ENCODE measurements at regions not wholly inside any gene's neighbourhood (a gene's known extent, or its start where the extent isn't known, plus 50 kb on each side); places are given as distances from the start of the nearest gene placed in this dataset.

DNA sequence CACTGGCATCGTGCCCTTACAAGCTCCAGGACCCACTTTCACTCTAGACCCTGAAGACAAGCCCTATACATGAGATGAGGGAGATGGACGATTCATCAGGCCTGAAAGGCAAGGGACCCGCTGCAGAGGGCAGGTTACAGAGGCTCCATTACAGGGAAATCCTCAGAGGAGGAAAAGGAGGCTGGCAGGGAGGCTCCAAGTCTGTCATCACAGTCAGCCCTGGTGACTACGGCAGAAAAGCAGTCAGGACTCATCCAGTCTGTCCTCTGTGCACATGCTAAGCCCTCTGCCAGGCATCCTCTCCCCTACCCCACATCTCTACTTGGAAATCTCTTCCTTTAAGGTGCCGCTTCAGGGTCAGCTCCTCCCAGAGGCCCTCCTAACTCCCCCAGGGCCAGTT is 197.7 kb upstream of the CDH5 start:
- no peak overlapping the region for H3K4me3 ChIP-seq (replicated peaks in 1 of 3; ENCODE audit: insufficient read depth in 1 of 3, low read depth in 2 of 3, low read length in 3 of 3)
- H4K20me1 ChIP-seq (ENCODE audit: insufficient read depth, low read length) = no peaks in the 10 kb centered on the region
- no peaks in the 10 kb centered on the region for H3K4me1 ChIP-seq (ENCODE audit: insufficient read depth, low read length)
- H3K9ac ChIP-seq (ENCODE audit: insufficient read depth, low read depth, low read length) = no peak overlapping the region
- no peaks in the 10 kb centered on the region for H3K9me3 ChIP-seq (ENCODE audit: low read length)
- peaks cover 3 to 33% of the 10 kb centered on the region in 2 experiments; a peak in 4 of 5 replicates for H3K27me3 ChIP-seq (ENCODE audit: control insufficient read depth in 1 of 2, insufficient read depth in 2 of 2, low read length in 2 of 2)
- no peaks in the 10 kb centered on the region for H3K79me2 ChIP-seq (ENCODE audit: insufficient read depth, low read length)
- no peak for DNase-seq (ENCODE audit: low spot score)
- TF ChIP-seq ZNF709 (CRISPR knock-in tag; IDR thresholded peaks at IDR 0.05) = no peak
- TF ChIP-seq RORA (CRISPR knock-in tag; IDR thresholded peaks at IDR 0.05) = no peak
- TF ChIP-seq NFYC (CRISPR knock-in tag; IDR thresholded peaks at IDR 0.05) = no peak
- no peak for TF ChIP-seq ZNF431 (CRISPR knock-in tag; IDR thresholded peaks at IDR 0.05; ENCODE audit: borderline replicate concordance, low read depth)
- TF ChIP-seq ZNF550 (CRISPR knock-in tag; IDR thresholded peaks at IDR 0.05; ENCODE audit: borderline replicate concordance) = no peak
- TF ChIP-seq MBNL3 (CRISPR knock-in tag; conservative IDR thresholded peaks at IDR 0.05) = no peak
- TF ChIP-seq POGZ (CRISPR knock-in tag; IDR thresholded peaks at IDR 0.05) = no peak
- no peak for TF ChIP-seq ZNF562 (CRISPR knock-in tag; IDR thresholded peaks at IDR 0.05; ENCODE audit: borderline replicate concordance)
- no peak for TF ChIP-seq U2AF1 (optimal IDR thresholded peaks at IDR 0.05; ENCODE audit: low read depth, low read length)
- ChIA-PET CTCF (ENCODE audit: low intra/inter-chr PET ratio, low total read pairs) (no interaction called here), POLR2A (no interaction called here)
- BruUV-seq (replicated peaks) = no TSS peak
- no peak overlapping the region for H3K27ac ChIP-seq (ENCODE audit: extremely low read length, insufficient read depth, low read length)
- WGBS (ENCODE audit: low lambda C conversion rate) = 0% methylated on average over 5 of the region's 5 CpGs
- H2AFZ ChIP-seq (ENCODE audit: low read length) = no peak overlapping the region
- in situ Hi-C loops (cut with HindIII; ENCODE audit: extremely low pct_ligation_motif_present, low pct_unique_long_range_greater_than_20kb) = no loop called here
- intact Hi-C loops (cut with micrococcal nuclease; ENCODE audit: unreplicated experiment) = no loop called here
- H3K4me2 ChIP-seq (ENCODE audit: low read depth, low read length) = no peak overlapping the region
- ATAC-seq = no peak
- no peaks in the 10 kb centered on the region for H3K36me3 ChIP-seq (replicated peaks in 1 of 2; ENCODE audit: control insufficient read depth in 1 of 2, insufficient read depth in 2 of 2, low read length in 2 of 2)
- no peak for FAIRE-seq

DNA sequence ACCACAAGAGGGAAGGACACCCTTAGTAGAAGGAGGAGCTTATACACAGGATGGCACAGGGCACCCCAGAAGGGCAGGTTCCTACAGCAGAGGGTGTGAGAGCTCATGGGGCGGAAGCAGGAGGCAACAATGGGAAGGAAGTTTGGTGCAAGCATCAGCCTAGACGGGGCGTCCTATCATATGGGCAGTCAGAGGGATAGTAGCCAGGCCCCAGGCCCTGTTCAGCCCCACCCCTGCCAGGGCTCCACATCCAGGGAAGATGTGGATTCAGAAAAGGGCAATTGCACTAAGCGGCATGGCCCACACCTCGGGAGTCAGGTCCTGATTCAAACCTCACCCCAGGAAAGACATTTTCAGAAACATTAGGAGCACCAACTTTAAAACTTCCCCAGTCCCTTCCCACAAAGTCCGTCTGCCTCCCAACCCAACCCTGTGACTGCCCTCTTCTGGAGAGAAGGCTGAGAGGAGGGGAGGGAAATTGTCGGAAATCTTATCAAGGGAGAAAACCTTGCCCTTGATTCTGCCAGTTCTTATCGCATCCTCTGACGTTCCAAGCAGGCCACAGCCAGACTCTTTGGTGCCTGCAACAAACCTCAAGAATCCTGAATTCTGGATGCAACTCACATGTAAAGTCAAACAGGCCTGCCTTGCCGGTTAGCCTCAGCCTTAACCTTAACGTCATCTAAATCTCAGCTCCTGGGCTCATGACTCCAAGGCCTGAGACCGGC is 198.8 kb upstream of the CDH5 start:
- H3K4me2 ChIP-seq (ENCODE audit: low read depth, low read length) = no peak overlapping the region
- no peak overlapping the region for H2AFZ ChIP-seq (ENCODE audit: low read length)
- H3K27me3 ChIP-seq (ENCODE audit: control insufficient read depth in 1 of 2, insufficient read depth in 2 of 2, low read length in 2 of 2) = peaks cover 3 to 28% of the 10 kb centered on the region in 2 experiments; a peak in 4 of 5 replicates
- H4K20me1 ChIP-seq (ENCODE audit: insufficient read depth, low read length) = no peaks in the 10 kb centered on the region
- intact Hi-C loops (cut with micrococcal nuclease; ENCODE audit: unreplicated experiment) (no loop called here), in situ Hi-C loops (cut with HindIII; ENCODE audit: extremely low pct_ligation_motif_present, low pct_unique_long_range_greater_than_20kb) (no loop called here)
- BruUV-seq (replicated peaks) = no TSS peak
- no peak overlapping the region for H3K9ac ChIP-seq (ENCODE audit: insufficient read depth, low read depth, low read length)
- no peaks in the 10 kb centered on the region for H3K79me2 ChIP-seq (ENCODE audit: insufficient read depth, low read length)
- no peaks in the 10 kb centered on the region for H3K36me3 ChIP-seq (replicated peaks in 1 of 2; ENCODE audit: control insufficient read depth in 1 of 2, insufficient read depth in 2 of 2, low read length in 2 of 2)
- FAIRE-seq (no peak), DNase-seq (ENCODE audit: low spot score) (no peak), ATAC-seq (no peak; the same call in 2 of the 3 replicates)
- POLR2A ChIA-PET = no interaction called here
- H3K9me3 ChIP-seq (ENCODE audit: low read length) = no peaks in the 10 kb centered on the region
- WGBS (ENCODE audit: low lambda C conversion rate) = 39% methylated on average over 10 of the region's 12 CpGs
- no peak overlapping the region for H3K27ac ChIP-seq (ENCODE audit: extremely low read length, insufficient read depth, low read length)
- no peak overlapping the region for H3K4me3 ChIP-seq (replicated peaks in 1 of 3; ENCODE audit: insufficient read depth in 1 of 3, low read depth in 2 of 3, low read length in 3 of 3)
- CTCF ChIA-PET (ENCODE audit: low intra/inter-chr PET ratio, low total read pairs) = no interaction called here
- no peaks in the 10 kb centered on the region for H3K4me1 ChIP-seq (ENCODE audit: insufficient read depth, low read length)
- TF ChIP-seq U2AF2 (IDR thresholded peaks at IDR 0.05; ENCODE audit: low read depth, low read length) = no peak
- no peak for TF ChIP-seq HMG20B (CRISPR knock-in tag; conservative IDR thresholded peaks at IDR 0.05)
- TF ChIP-seq STAG1 (CRISPR knock-in tag; IDR thresholded peaks at IDR 0.05) = peak; percentile 17; the same call in 1 of the 2 replicates
- TF ChIP-seq, protein P1, sequence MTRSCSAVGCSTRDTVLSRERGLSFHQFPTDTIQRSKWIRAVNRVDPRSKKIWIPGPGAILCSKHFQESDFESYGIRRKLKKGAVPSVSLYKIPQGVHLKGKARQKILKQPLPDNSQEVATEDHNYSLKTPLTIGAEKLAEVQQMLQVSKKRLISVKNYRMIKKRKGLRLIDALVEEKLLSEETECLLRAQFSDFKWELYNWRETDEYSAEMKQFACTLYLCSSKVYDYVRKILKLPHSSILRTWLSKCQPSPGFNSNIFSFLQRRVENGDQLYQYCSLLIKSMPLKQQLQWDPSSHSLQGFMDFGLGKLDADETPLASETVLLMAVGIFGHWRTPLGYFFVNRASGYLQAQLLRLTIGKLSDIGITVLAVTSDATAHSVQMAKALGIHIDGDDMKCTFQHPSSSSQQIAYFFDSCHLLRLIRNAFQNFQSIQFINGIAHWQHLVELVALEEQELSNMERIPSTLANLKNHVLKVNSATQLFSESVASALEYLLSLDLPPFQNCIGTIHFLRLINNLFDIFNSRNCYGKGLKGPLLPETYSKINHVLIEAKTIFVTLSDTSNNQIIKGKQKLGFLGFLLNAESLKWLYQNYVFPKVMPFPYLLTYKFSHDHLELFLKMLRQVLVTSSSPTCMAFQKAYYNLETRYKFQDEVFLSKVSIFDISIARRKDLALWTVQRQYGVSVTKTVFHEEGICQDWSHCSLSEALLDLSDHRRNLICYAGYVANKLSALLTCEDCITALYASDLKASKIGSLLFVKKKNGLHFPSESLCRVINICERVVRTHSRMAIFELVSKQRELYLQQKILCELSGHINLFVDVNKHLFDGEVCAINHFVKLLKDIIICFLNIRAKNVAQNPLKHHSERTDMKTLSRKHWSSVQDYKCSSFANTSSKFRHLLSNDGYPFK (CRISPR knock-in tag; IDR thresholded peaks at IDR 0.05; ENCODE audit: borderline replicate concordance) = no peak
- TF ChIP-seq, protein P2, sequence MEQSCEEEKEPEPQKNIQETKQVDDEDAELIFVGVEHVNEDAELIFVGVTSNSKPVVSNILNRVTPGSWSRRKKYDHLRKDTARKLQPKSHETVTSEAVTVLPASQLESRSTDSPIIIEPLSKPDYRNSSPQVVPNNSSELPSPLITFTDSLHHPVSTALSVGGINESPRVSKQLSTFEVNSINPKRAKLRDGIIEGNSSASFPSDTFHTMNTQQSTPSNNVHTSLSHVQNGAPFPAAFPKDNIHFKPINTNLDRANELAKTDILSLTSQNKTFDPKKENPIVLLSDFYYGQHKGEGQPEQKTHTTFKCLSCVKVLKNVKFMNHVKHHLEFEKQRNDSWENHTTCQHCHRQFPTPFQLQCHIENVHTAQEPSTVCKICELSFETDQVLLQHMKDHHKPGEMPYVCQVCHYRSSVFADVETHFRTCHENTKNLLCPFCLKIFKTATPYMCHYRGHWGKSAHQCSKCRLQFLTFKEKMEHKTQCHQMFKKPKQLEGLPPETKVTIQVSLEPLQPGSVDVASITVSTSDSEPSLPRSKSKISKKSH (CRISPR knock-in tag; IDR thresholded peaks at IDR 0.05; ENCODE audit: borderline replicate concordance) = no peak
- TF ChIP-seq NFRKB (IDR thresholded peaks at IDR 0.05) = no peak
- TF ChIP-seq SALL1 (CRISPR knock-in tag; IDR thresholded peaks at IDR 0.05) = no peak
